ENCODE measurements at regions not wholly inside any gene's neighbourhood (a gene's known extent, or its start where the extent isn't known, plus 50 kb on each side); places are given as distances from the start of the nearest gene placed in this dataset.

- TF ChIP-seq POLR2A (IDR thresholded peaks at IDR 0.05) (no peak), CTCF (IDR thresholded peaks at IDR 0.05) (no peak)
- no peak overlapping the region for H3K4me3 ChIP-seq
- peaks cover 0 to 4% (median 0%) of the 10 kb centered on the region in 4 donors for H3K9me3 ChIP-seq
- H3K27me3 ChIP-seq = no peaks in the 10 kb centered on the region
- H3K4me1 ChIP-seq = no peaks in the 10 kb centered on the region
- no peaks in the 10 kb centered on the region for H3K36me3 ChIP-seq
- DNase-seq = no peak
- no peak overlapping the region for H3K27ac ChIP-seq
Measured at GRCh38 chr14:44420226-44420625, 86.9 kb downstream of the FSCB start.

- H3K27ac ChIP-seq = no peak overlapping the region
- H3K4me1 ChIP-seq = no peaks in the 10 kb centered on the region
- H3K27me3 ChIP-seq = no peaks in the 10 kb centered on the region
- H3K9me3 ChIP-seq = peaks cover 0 to 4% (median 0%) of the 10 kb centered on the region in 4 donors
- no peak for TF ChIP-seq CTCF (IDR thresholded peaks at IDR 0.05)
- TF ChIP-seq POLR2A (IDR thresholded peaks at IDR 0.05) = no peak
- no peak for DNase-seq
- no peak overlapping the region for H3K4me3 ChIP-seq
- H3K36me3 ChIP-seq = no peaks in the 10 kb centered on the region
Measured at GRCh38 chr14:44418856-44419255, 88.2 kb downstream of the FSCB start.

- TF ChIP-seq CTCF (IDR thresholded peaks at IDR 0.05) = no peak
- no peak for TF ChIP-seq POLR2A (IDR thresholded peaks at IDR 0.05)
- Histone ChIP-seq H3K4me1 (no peaks in the 10 kb centered on the region), H3K36me3 (no peaks in the 10 kb centered on the region), H3K9me3 (peaks cover 0 to 4% (median 0%) of the 10 kb centered on the region in 4 donors), H3K27ac (no peak overlapping the region), H3K4me3 (no peak overlapping the region), H3K27me3 (no peaks in the 10 kb centered on the region)
- DNase-seq = no peak
Measured at GRCh38 chr14:44417809-44418208, 89.3 kb downstream of the FSCB start.

- H3K4me1 ChIP-seq = no peaks in the 10 kb centered on the region
- H3K27me3 ChIP-seq = no peaks in the 10 kb centered on the region
- H3K36me3 ChIP-seq = no peaks in the 10 kb centered on the region
- no peak for DNase-seq
- H3K4me3 ChIP-seq = no peak overlapping the region
- no peak overlapping the region for H3K27ac ChIP-seq
- TF ChIP-seq CTCF (IDR thresholded peaks at IDR 0.05) (no peak), POLR2A (IDR thresholded peaks at IDR 0.05) (no peak)
- H3K9me3 ChIP-seq = peaks cover 0 to 4% (median 0%) of the 10 kb centered on the region in 4 donors
Measured at GRCh38 chr14:44414646-44415045, 92.4 kb downstream of the FSCB start.

GRCh38 chr14:44412858-44413569 is 94.1 kb downstream of the FSCB start:
- H3K9me3 ChIP-seq = peaks cover 0 to 4% (median 0%) of the 10 kb centered on the region in 4 donors
- no peak overlapping the region for H3K27ac ChIP-seq
- H3K27me3 ChIP-seq = no peaks in the 10 kb centered on the region
- DNase-seq = no peak
- no peak overlapping the region for H3K4me3 ChIP-seq
- H3K36me3 ChIP-seq = no peaks in the 10 kb centered on the region
- no peak for TF ChIP-seq CTCF (IDR thresholded peaks at IDR 0.05)
- TF ChIP-seq POLR2A (IDR thresholded peaks at IDR 0.05) = no peak
- no peaks in the 10 kb centered on the region for H3K4me1 ChIP-seq
